Glomerular visceral epithelial cell (primary cell): ENCODE measurements at regions not wholly inside any gene's neighbourhood (a gene's known extent, or its start where the extent isn't known, plus 50 kb on each side); places are given as distances from the start of the nearest gene placed in this dataset.
"Not testable (repeated sequence)": the region's sequence is repeated elsewhere in the genome, so short reads cannot be mapped to it uniquely, and the experiment has no call there.

Experiments used
- DNase-seq: peaks from one replicate; pipeline ENCODE4 v3.0.0-alpha.2; 2016; ENCODE audit errors: extremely low spot score

GRCh38 chr2:207363761-207364290 lies 165.9 kb upstream of the CREB1 start:
- DNase-seq: no peak

- no peak for DNase-seq
Measured at GRCh38 chr2:207370646-207371045, 159.1 kb upstream of the CREB1 start.

GRCh38 chr2:207371877-207372276 lies 157.9 kb upstream of the CREB1 start:
- no peak for DNase-seq

- no peak for DNase-seq
Measured at GRCh38 chr2:207372483-207372882, 157.3 kb upstream of the CREB1 start.

GRCh38 chr2:207375207-207375875 lies 154.4 kb upstream of the CREB1 start:
- no peak for DNase-seq

- not testable (repeated sequence) for DNase-seq
Measured at GRCh38 chr2:207378620-207379019, 151.1 kb upstream of the CREB1 start.

- no peak for DNase-seq
Measured at GRCh38 chr2:207385076-207385475, 144.7 kb upstream of the CREB1 start.

- DNase-seq: peak; percentile 39
Measured at GRCh38 chr2:207385903-207386302, 143.9 kb upstream of the CREB1 start.

- DNase-seq: no peak
Measured at GRCh38 chr2:207387001-207387571, 142.7 kb upstream of the CREB1 start.

- DNase-seq: no peak
Measured at GRCh38 chr2:207390302-207391095, 139.3 kb upstream of the CREB1 start.

- DNase-seq: no peak
Measured at GRCh38 chr2:207394203-207394781, 135.5 kb upstream of the CREB1 start.

- peak; percentile 99 for DNase-seq
Measured at GRCh38 chr2:207394812-207395534, 134.8 kb upstream of the CREB1 start.

GRCh38 chr2:207395535-207396251 lies 134.1 kb upstream of the CREB1 start:
- peak; percentile 42 for DNase-seq

- DNase-seq: no peak
Measured at GRCh38 chr2:207397917-207398655, 131.7 kb upstream of the CREB1 start.

GRCh38 chr2:207399301-207399700 lies 130.5 kb upstream of the CREB1 start:
- no peak for DNase-seq

- DNase-seq: no peak
Measured at GRCh38 chr2:207401338-207401737, 128.4 kb upstream of the CREB1 start.

- DNase-seq: no peak
Measured at GRCh38 chr2:207403141-207403540, 126.6 kb upstream of the CREB1 start.

- no peak for DNase-seq
Measured at GRCh38 chr2:207403950-207404349, 125.8 kb upstream of the CREB1 start.

GRCh38 chr2:207405150-207405549 lies 124.6 kb upstream of the CREB1 start:
- no peak for DNase-seq

GRCh38 chr2:207408086-207408794 lies 121.5 kb upstream of the CREB1 start:
- no peak for DNase-seq
